ENCODE measurements at regions not wholly inside any gene's neighbourhood (a gene's known extent, or its start where the extent isn't known, plus 50 kb on each side); places are given as distances from the start of the nearest gene placed in this dataset.
"Not testable (repeated sequence)": the region's sequence is repeated elsewhere in the genome, so short reads cannot be mapped to it uniquely, and the experiment has no call there.

DNA sequence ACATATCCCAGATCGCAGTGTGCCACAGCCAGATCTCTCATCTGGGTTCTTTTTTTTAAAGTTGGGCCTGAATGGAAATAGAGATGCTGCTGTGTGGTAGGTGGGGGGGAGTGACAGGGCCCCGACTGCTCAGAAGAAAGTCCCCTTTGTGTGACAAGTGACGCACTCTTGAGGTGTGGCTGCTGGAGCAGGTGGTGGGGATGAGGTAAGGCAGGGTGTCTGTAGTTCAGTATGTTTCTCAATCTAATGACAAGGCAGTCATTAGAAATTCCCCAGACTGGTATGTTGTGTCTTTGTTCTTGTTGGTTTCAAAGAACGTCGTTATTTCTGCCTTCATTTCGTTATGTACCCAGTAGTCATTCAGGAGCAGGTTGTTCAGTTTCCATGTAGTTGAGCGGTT lies 128.8 kb upstream of the TACR1 start:
- DNase-seq (ENCODE audit: insufficient read length, low spot score) (no peak), FAIRE-seq (no peak)

DNA sequence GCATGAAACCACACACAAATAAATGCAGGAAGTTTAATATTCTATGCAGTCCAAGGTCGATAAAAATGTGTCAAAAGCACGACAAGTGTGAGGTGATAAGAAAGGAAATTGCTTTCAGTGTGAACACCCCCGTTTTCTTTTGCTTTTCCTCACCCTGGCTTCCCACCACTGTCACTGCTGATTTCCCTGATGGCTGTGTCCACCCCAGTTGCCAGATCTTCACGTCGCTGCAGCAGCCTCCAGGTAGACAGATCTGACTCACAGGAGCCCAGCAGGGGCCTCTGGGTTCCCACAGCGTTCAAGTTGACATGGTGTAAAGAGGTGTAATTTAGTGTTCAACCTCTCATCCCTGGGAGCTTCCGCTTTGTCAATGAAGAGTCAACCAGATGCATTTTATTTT lies 128.0 kb upstream of the TACR1 start:
- FAIRE-seq (no peak), DNase-seq (ENCODE audit: insufficient read length, low spot score) (no peak)

DNA sequence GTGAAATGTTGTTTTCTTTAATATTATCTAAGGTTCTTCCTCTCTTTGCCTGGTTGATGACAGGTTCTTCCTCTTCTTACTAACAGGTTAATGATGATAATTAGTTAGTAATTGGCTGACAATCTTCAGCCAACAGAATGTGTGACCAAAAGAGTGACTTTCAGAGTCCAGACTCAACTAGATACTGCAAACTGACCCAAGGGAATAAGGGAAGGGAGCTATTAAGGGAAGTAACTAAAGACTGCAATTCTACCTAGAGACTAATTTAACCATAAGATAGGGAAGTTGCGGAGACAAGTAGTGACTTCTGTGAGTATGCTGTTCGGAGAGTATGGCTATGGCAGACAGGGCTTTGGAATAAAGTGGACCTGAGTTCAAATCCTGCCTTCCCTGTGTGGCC lies 127.3 kb upstream of the TACR1 start:
- DNase-seq (ENCODE audit: insufficient read length, low spot score) (no peak), FAIRE-seq (no peak)

DNA sequence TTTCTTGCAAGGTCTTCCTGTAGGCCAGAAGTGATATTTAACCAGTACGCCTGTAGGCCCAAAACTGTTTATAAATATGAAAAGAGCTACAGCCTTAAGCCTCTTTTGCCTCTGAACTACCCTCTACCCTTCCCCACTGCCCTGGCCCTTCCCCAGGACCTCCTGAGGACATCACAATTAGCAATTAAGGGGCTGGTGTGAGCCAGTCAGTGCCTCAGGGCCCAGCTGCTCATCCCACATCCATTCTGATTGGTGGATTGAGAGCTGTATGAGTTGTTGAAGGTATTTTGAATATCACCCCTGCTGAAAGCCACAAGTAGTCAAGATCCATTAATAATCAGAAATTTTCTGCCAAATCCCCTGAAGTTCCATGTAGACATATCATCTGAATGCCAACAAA lies 126.3 kb upstream of the TACR1 start:
- FAIRE-seq (no peak), DNase-seq (ENCODE audit: insufficient read length, low spot score) (no peak)

DNA sequence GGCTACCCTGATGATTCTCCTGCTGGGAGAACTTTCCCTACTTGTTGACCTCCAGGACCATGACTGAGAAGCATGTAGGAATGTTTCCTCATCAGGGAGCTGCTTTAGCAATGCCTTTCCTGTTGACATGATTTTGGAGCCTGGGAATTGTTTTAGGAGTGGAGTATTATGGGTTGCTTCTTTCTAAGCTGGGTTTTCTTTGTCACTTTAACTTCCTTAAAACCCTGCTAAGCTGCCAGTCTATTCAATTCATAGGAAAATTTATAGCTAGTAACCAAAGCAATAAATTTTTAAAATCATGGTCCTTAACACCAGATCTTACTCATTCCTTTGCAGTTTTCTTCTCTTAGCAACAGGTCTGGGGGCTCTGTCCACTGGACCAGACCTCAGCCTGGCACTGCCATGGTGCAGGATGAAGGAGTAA lies 125.6 kb upstream of the TACR1 start:
- DNase-seq (ENCODE audit: insufficient read length, low spot score) (no peak), FAIRE-seq (no peak)

DNA sequence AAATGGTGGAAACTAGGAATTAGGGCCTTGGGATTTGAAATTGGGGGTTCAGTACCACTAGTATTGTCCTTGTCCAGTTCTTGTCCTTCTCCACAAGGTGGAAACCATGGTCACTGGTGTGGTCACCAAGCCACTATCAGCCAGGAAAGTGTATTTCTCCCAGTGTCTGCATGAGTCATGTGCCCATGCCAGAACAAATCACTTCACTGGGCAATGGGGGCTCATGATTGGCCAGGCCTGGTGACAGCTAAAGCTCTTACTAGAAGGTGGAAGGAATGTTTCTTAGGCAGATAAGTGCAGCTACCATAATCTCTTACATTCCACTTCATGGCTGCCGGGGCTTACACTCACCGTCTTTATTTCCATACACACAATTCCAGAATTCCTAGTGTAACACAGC lies 124.8 kb upstream of the TACR1 start:
- FAIRE-seq (no peak), DNase-seq (ENCODE audit: insufficient read length, low spot score) (no peak)

DNA sequence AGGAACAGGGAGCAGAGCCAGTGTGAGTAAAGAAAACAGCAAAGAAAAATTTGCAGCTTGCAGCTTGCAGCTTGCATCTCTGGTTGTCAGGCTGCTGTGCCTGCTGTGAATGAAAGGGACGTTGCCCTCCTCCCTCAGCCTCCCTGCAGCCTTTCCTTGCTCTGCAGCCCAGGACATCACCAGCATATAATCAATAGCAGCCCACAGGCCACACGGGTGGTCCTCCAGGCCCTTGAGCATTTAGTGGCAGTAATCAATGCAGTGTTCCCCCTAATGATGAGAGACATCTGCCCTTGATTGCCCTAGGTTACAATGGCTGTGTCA lies 122.2 kb upstream of the TACR1 start:
- DNase-seq (ENCODE audit: insufficient read length, low spot score) (no peak), FAIRE-seq (no peak)

DNA sequence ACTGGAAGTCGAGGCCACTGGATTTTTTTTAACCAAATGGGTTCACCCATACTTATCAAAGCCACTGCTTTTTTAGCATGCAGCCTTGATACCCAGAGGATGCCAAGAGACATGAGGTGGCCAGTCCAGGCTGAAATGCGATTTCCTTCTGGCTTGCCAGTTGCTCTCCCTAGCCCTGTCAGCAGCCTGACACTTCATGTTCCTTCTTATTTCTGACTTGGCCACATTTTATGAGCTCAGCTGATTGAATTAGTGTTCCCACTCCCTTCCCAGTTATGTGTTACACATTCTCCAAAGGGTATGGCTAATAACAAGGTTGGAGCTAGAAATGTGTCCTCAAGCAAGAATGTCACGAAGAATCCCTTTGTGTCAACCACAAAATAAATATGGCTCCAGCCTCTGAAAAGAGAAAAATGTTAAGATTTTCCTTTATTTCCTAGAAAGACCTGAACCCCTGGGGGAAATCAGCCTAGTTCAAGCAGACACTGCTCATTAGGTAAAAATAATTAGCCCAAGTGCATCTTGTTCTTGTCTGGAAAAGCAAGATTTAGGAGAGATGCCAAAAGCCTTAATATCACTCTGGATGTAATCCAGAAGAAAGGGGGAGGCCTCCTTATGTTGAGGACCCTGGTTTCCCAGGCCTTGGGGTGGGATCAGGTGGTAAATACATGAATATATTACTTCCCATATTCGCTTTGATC lies 121.7 kb upstream of the TACR1 start:
- no peak for DNase-seq (ENCODE audit: insufficient read length, low spot score)
- FAIRE-seq: no peak

DNA sequence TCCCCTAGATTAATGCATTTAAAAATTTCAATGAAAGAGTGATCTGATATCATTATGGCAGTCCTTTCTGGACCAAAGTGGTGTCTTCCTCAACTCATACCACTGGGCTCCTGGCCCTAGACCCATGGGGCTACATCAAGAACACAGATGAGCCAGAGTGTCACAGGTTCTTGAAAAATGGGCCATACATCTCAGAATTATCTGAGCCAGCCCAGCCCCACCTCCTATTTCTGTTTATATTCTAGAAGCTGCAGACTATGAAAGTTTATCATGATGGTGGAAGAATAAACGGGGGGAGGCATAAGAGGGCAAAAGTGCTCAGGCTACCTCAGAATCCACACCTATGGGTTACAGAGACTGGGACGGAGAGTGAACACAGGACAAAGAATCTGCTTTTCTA lies 120.6 kb upstream of the TACR1 start:
- FAIRE-seq (no peak), DNase-seq (ENCODE audit: insufficient read length, low spot score) (no peak)

DNA sequence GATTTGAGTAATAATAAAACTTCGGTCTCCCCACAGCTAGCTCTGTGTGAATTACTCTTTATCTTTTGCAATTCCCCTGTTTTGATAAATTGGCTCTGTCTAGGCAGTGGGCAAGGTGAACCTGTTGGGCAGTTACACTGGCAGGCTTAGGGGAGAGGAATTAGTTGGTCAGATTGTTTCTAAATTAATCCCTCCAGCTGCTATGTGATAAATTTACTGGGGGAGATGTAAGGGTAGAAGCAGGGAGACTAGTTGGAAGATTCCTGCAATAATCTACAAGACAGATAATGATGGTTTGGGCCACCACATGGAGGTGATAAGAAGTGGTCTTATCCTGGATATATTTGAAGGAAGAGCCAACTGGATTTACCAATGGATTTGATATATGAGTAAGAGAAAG lies 118.5 kb upstream of the TACR1 start:
- DNase-seq (ENCODE audit: insufficient read length, low spot score) (no peak), FAIRE-seq (no peak)

DNA sequence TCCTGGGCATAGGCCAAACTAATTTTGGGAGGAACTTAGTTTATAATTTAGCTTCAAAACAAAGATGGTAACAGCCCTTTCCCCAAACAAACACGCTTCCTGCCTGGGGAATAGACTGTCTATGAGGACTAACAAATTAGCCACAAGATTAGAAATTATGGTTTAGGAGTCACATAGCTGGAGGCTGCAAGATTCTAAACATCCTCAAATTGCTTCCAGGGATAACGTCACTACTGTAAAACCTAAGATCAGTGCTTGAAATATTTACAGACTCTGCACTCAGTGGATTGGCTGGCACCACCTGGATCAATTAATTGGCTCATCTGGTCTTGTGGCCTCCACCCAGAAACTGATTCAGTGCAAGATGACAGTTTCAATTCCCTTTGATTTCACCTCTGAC lies 118.0 kb upstream of the TACR1 start:
- FAIRE-seq: no peak
- no peak for DNase-seq (ENCODE audit: insufficient read length, low spot score)

DNA sequence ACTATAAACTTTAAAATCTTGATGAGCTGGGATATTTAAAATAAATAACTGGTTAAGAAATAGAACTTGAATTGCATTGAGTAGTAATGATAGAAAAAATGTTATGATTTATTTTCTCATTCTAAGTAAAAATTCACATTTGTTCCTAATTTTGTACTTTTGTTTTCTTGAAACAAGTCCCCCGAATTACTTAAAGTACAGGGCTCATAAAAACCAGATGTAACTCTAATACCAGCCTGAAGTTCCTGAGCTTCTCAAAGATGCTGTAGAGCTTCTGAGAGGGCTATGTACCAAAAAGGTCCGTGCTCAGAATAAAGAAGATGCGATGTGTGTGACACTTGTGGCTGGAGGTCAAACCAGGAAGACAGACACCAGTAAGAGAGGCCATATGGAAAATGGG lies 116.1 kb upstream of the TACR1 start:
- FAIRE-seq (no peak), DNase-seq (ENCODE audit: insufficient read length, low spot score) (no peak)

DNA sequence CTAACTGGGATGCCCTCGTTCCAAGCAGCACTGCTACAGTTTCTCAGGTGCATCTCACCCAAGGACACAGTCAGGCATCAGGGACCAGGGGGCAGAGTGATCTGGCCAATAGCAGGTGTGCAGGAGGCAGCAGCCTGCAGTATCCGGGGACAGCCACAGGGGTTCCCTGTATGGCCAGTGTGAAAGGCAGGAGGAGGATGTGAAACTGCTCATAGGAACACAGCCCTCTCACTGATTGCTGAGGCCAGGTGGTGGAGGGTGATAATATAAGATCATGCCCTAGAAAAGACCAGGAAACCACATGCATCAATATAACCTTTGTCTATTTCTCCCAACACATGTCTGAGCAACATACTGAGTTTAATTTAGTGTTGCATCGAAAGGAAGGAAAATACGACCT lies 112.7 kb upstream of the TACR1 start:
- DNase-seq (ENCODE audit: insufficient read length, low spot score) (no peak), FAIRE-seq (no peak)

DNA sequence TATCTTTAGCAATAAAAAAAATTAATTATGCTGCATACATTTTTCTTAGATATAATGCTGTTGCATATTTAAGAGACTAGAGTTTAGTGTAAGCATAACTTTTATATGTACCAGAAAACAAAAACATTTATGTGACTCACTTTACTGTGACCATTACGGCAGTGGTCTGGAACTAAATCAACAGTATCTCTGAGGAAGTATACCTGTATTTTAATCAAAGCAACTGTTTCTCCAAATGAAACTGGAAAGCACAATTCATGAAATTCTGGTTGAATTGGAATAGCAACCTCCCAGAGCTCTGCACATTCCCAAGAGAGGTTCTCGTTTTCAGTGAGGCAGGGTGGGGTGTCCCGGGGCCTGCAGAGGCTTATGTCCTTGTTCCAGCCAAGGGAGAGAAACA lies 112.2 kb upstream of the TACR1 start:
- FAIRE-seq: no peak
- no peak for DNase-seq (ENCODE audit: insufficient read length, low spot score)

DNA sequence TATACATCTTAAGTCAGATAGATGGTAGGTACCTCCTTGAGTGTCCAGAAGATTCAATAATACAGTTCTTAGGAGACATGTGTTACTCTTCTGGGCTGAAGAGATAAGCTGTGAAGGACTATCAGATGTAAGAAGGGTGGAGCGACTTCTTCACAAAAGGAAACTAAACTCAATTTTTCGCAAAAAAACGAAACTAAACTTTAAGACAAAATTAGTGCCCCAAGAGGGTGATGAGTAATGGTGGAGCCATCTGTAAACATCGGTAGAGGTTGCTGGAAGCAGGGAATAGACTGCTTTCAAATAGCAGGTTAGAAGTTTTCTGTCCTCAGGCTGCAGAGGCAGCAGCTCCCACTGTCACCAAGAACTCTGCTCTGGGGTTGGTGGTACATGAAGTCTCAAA lies 111.6 kb upstream of the TACR1 start:
- FAIRE-seq (no peak), DNase-seq (ENCODE audit: insufficient read length, low spot score) (no peak)

DNA sequence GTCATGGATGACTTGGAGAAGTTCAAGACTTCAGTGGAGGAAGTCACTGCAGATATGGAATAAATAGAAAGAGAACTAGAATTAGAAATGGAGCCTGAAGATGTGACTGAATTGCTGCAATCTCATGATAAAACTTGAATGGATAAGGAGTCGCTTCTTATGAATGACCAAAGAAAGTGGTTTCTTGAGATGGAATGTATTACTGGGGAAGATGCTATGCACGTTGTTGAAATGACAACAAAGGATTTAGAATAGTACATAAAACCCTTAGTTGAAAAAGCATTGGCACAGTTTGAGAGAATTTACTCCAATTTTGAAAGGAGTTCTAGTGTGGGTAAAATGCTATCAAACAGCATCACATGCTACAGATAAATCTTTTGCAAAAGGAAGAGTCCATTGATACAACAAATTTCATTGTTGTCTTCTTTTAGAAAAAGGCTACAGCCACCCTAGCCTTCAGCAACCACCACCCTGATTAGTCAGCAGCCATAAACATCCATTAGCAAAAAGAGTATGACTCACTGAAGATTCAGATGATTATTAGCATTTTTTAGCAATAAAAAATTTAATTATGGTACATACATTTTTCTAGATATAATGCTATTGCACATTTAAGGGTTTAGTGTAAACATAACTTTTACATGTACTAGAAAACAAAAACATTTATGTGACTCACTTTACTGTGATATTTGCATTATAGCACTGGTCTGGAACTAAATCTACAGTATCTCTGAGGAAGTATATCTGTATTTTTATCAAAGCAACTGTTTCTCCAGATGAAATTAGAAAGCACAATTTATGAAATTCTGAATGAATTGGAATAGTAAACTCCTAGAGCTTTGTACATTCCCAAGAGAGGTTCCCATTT lies 110.5 kb upstream of the TACR1 start:
- no peak for DNase-seq (ENCODE audit: insufficient read length, low spot score)
- no peak for FAIRE-seq

DNA sequence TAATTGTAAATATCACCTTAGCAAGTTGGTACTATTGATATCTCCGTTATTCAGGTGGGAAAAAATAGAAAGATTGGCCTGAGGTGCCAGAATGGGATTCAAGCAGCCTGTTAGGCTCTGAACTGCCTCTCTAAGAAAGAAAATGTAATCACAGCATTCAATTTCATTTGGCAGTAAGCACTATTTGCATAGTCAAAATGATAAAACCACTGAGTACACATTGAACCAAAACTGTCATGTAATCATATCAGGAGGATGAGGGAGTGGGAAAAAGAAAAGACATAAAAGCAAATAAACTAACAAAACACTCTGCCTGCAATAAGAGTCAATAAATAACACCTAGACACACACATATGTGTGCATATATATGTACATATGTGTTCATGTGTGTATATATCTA lies 103.9 kb upstream of the TACR1 start:
- FAIRE-seq: peak; percentile 46
- DNase-seq (ENCODE audit: insufficient read length, low spot score): no peak

DNA sequence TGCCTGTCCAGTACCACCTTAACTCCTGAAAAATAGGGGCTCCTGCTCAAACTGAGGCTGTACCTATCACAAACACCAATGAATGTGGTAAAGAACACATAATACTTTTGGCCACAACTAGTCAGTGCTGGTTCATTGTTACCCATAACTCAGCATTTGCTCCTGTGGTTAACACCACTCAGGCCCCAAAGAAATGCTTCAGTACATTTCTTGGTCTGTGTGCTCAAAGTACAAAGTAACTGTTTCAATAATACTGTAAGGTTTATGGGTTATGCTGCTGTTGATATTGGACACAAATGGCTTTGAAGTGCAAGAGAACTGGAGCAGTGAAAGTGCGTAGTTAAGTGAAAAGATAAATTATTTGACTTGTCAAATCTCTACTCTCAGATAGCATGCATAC lies 95.0 kb upstream of the TACR1 start:
- FAIRE-seq (peak; percentile 38), DNase-seq (ENCODE audit: insufficient read length, low spot score) (no peak)

DNA sequence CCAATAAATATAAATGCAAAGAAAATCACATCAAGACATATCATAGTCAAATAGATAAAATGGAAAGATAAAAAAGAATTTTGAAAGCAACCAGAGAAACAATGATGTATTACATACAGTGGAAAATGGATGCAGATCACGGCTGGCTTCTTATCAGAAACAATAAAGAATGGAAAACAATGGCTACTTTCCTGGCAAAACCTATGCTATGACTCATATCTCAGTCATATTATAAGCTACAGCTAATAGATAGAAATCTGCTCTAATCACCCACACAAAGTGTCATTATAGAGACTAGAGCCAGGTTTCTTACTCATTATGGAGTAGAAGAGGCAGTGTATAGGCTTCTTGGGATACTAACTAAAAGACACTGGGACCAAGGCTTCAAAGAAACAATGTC lies 93.5 kb upstream of the TACR1 start:
- FAIRE-seq: no peak
- DNase-seq (ENCODE audit: insufficient read length, low spot score): no peak

DNA sequence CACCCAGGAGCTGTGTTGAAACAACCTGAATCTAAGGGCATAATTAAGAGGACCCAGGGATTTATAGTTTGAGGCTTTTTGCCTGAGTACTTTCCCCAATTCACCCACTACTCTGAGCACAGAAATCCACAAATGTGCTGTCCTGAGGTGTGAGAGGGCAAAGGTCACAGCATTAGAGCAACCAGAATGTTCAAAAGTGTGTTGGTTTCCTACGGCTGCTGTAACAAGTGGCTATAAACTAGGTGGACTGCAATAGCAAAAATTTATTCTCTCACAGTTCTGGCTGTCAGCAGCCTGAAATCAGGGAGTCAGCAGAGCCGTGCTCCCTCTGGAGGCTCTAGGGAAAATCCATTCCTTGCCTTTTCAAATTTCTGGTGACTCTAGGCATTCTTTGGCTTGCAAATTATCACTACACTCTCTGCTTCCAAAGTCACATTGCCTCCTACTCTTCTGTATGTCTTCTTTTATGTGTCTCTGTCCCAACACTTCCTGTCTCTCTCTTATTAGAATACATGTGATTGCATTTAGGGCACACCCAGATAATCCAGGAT lies 91.4 kb upstream of the TACR1 start:
- FAIRE-seq: peak; percentile 20
- DNase-seq (ENCODE audit: insufficient read length, low spot score): no peak

DNA sequence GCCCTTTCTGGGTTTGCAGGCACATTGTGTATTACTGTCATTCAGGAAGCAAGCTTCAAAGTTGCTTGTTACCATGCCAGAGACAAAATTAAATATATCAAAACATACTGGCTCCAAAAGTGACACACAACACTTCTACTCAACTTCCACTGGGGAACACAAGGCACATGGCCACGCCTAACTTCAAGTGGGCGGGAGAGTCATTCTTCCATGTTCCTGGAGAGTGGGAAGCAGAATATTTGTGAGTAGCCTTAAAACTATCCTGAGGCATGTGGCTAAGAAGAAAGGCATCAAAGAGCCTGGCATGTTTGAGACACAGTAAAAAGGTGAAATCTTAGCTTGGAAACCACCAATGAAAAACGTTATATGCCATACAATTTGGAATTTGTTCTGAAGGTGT lies 90.5 kb upstream of the TACR1 start:
- DNase-seq (ENCODE audit: insufficient read length, low spot score): no peak
- no peak for FAIRE-seq

DNA sequence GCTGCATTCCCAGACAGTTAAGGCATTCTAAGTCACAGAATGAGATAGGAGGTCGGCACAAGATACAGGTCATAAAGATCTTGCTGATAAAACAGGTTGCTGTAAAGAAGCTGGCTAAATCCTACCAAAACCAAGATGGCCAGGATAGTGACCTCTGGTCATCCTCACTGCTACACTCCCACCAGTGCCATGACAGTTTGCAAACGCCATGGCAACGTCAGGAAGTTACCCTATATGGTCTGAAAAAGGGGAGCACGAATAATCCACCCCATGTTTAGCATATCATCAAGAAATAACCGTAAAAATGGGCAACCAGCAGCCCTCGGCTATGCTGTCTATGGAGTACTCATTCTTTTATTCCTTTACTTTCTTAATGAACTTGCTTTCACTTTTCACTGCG lies 89.9 kb upstream of the TACR1 start:
- FAIRE-seq; DNase-seq (ENCODE audit: insufficient read length, low spot score): not testable (repeated sequence)

All from HTR-8/SVneo (cell line).